M059J (cell line): ENCODE measurements at regions not wholly inside any gene's neighbourhood (a gene's known extent, or its start where the extent isn't known, plus 50 kb on each side); places are given as distances from the start of the nearest gene placed in this dataset.
"Not testable (repeated sequence)": the region's sequence is repeated elsewhere in the genome, so short reads cannot be mapped to it uniquely, and the experiment has no call there.

ENCODE experiments used
- DNase-seq: peaks from one replicate; pipeline ENCODE4 v3.0.0-alpha.2; 2012; ENCODE audit warnings: low read depth

GRCh38 chrX:139200346-139200745 lies 330.2 kb upstream of the F9 start:
- DNase-seq = peak; percentile 23

GRCh38 chrX:139199933-139200332 lies 330.6 kb upstream of the F9 start:
- DNase-seq = no peak

DNA sequence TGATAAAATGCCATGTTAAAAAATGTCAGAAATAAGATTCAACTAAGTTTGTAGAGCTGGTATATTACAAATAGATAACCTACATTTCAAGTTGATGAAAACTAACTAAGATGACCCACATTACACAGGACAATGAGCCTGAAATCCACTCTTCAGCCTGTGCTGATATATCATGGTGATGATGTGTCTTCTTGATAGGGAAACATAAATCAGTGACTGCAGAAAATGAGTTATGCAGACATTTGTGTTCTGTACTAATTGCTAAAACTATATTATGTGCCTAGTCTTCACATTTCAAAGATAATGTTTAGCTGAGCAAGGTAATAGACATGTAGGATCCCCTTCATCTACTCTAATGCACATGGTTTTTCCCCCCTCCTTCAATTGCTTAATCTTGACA lies 331.6 kb upstream of the F9 start:
- no peak for DNase-seq

DNA sequence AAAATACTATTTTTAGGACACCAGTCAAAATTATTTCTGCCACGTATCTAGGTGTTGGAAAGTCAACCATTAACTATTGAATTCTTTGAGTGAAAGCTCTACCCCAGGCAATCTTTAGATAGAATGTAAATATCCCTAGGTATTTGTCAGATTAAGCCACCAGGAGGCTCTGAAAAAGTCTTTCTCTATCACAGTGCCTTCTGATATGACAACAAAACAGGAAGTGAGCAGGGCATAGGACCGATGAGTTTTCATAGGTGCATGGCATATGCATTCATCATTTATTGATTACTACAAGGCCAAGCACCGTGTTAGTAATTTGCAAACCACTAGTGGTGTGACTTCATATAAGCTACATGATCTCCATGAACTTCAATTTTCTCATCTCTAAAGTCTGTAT lies 333.6 kb upstream of the F9 start:
- DNase-seq = no peak

DNA sequence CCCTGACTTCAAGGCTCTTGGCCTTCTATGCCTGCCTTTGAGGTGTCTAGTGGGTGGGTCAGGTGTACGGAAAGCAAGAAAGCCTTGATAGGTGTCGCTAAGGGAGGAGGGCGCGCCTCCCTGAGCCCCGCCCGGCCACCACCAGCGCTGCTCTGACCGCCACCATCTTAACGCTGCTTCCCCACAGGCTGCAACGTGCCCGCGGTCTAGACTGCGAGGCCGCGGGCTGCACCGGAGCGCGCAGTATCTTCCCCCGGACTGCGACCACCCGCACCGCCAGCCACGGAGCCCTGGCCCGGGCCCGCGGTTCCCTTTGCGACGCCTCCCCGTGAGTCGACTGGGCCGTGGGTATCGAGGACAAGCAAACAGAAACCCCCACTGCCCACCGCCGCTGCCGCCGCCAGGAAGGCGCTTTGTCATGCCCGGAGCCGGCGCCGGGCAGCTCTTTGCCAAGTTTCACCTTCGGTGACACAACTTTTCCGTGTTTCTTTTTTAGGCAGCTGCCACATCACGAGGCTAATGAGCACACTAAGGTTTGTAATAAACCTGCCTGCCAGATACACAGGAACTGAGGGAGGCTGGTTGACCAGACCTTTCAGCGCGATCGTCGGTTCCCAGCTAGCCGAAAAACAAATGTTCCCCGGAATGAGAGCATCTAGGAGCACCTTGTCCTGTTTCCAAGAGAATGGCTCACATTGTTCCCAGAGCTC lies 335.8 kb upstream of the F9 start:
- DNase-seq = no peak

- peak; percentile 79 for DNase-seq
These were observed 338.1 kb upstream of the F9 start for GRCh38 chrX:139192386-139192961.

DNA sequence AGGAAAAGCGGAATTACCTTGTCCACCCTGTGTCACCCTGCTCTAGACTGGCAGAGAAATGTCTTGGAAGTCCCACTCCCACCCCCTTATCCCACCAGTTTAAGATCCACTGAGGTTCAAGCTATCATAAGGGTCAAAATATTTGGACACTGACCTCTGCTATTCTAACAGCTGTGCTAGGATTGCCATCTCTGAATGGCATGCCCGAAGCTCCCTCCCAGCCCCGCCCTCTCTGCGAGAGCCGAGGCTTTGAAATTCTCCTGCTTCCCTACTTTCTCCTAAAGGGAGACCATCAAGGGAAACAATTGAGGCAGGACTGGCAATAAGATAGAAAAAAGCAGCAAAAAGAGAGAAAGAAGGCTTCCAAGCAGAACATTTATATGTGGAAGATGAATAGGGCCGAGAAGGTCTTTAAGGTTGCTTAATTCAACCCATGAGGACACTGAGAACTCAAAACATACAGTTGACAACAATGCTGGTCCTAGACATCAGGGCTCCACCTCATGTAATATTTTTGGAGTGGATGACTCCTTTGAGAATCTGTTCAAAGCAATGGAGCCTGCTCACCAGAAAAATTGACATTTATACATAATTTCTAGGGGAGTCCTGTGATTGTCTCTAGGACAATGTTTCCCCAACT lies 338.7 kb upstream of the F9 start:
- DNase-seq = no peak

- DNase-seq = no peak
These were observed 339.3 kb upstream of the F9 start for GRCh38 chrX:139191286-139191685.

- DNase-seq = no peak
These were observed 342.8 kb upstream of the F9 start for GRCh38 chrX:139187738-139188137.

- DNase-seq = no peak
These were observed 343.5 kb upstream of the F9 start for GRCh38 chrX:139186991-139187390.

GRCh38 chrX:139179592-139179991 lies 350.9 kb upstream of the F9 start:
- DNase-seq = peak; percentile 3

DNA sequence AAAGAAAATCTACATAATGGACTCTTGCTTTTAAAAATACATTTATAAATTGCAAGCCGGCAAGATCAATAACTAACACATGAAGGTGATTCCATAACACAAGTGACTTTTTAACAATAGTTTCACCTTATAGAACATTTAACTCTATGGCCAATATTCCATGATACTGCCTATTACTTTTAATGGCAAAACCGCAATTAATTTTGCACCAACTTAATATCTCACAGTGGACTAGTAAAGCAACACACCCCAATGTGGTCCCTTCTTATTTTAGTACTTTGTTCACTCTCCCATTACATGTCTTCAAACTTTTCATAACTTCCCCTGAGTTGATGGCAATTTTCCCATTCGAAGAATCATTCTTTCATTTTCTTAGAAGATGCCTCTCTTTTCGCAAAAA lies 351.6 kb upstream of the F9 start:
- DNase-seq = no peak

DNA sequence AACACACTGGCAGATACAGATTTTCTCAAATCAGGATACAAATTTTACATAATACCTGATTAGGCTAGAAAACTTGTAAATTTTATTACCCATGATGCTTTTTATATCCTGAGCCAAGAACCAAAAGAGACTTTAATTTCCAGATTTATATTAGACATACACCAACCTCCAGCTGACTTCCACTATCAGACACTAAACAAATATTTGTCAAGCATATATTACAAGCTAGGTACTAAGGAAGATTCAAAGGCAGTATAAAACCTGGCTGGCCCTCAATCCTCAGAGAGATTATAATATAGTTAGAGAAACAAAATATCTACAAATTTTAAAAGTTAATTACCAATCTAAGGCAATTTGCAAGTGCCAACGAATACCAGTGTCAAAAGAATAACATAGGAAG lies 357.8 kb upstream of the F9 start:
- DNase-seq = no peak

DNA sequence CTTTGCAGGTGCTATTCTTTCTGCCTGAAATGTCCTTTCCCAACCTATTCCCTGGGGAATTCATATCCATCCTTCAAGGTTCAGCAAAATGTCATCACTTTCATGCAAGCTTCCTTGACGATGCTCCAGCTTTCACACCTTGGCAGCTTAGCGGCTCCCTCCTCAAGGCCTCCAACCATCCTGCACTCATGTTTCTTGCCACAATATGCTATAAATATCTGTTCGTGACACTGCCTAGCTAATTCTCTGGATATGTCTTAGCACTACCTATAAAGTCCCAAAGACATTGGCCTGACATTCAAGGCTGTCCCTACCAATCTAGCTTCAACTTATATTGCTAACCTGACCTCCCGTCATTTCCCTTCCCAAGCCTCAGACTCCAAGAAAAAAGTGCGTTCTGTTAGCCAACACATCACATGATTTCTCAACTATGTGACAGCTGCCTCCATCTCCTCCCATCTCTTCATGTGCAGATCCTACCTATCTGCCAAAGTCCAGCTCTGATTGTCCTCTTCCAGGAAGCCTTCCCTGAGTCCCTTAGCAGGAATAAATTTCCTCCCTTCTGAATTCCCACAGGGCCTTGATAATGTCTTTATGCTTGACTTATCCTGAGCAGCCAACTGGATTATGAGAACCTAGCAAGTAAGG lies 359.9 kb upstream of the F9 start:
- no peak for DNase-seq

DNA sequence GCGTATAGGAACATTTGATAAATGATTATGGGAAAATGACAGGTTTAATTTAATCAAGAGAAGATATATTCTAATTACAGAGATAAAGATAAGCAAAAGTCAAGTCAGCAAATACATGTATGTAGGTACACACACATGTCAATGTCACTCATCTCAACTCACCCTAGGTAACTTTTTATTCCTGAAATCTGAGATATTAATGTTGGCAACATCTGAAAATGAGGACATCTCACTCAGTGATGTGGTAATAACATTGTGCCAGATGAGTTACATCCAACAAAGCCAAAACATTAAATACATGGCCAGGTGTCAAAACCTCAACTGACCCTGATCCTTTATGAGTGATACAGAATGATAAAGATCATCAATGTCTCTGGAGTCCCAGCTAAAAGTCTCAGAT lies 363.3 kb upstream of the F9 start:
- no peak for DNase-seq

GRCh38 chrX:139158256-139158655 lies 372.3 kb upstream of the F9 start:
- no peak for DNase-seq

- no peak for DNase-seq
These were observed 374.2 kb upstream of the F9 start for GRCh38 chrX:139156356-139156755.

DNA sequence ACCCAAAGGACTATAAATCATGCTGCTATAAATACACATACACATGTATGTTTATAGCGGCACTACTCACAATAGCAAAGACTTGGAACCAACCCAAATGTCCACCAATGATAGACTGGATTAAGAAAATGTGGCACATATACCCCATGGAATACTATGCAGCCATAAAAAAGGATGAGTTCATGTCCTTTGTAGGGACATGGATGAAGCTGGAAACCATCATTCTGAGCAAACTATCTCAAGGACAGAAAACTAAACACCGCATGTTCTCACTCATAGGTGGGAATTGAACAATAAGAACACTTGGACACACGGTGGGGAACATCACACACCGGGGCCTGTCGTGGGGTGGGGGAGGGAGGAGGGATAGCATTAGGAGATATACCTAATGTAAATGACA lies 383.9 kb upstream of the F9 start:
- DNase-seq = not testable (repeated sequence)

DNA sequence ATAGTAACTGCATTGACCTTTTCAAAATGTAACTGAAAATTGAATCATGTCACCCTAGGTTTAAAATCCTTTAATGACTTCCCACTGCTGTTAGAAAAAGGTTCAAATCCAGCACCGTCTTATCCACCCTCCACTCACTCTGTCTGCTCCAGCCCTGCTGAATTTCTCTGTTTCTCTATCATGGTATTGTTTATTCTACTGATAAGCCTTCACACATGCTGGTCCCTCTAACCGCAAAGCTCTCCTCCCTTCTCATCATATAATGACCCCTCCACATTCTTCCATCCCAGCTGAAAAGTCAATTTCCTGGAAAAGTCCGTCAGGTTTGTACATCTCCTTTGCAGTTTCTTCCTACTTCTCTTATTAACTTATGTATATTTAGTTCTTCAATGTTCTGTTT lies 389.2 kb upstream of the F9 start:
- no peak for DNase-seq

DNA sequence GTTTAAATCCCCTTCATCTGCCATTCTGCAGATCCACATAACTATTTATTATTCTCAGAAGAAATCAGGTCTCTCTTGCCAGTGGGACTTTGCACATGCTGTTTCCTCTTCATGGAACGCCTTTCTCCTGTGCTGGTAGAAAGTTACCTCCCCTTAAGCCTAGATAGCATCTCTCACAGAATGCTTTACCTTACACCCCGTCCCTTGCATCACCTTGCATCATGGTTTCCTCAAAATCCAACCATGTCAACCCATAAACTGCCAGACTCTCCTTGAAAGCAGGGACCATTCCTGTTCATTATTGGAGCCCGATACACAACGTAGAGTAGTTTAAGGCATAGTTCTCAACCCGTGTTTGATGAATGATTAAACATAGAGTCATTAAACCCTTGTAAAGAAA lies 396.2 kb upstream of the F9 start:
- DNase-seq = no peak

DNA sequence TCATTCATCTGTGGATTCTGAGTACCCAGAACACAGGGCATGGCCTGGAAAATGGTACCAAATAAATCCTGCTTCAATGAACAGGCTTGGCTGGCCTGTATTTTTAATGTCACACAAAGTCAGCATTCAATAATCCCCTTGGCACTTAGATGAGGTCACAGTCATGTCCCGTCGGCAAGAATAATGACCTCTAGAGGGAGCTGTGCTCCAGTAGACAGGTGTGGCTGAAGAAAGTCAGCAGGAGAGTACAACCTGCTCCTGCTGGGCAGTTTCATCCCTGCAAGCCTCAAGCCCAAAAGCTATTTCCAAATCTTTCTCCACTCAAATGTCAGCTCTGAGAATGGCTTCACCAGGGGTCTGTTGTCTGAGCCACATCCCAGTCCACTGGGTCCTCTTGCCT lies 404.0 kb upstream of the F9 start:
- DNase-seq = peak; percentile 67

DNA sequence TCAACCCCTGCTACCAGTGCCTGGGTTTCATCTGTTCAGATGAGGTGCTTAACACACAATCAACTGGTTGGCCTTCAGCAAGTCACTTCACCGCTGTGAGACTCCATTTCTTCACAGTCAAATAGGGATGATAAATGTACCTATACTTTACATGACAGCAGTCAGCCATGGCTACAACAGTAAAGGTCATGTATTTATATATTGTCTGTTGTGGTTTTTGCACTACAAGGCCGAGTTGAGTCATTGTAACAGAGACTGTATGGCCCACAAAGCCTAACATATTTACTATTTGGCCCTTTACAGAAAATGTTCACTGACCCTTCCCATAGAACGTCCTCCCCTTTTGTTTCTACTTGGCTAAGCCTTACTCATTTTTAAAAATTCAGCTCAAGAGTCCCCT lies 404.6 kb upstream of the F9 start:
- no peak for DNase-seq
